HCT116 (cell line): ENCODE measurements at regions not wholly inside any gene's neighbourhood (a gene's known extent, or its start where the extent isn't known, plus 50 kb on each side); places are given as distances from the start of the nearest gene placed in this dataset.

ENCODE experiments used
- ATAC-seq: fragments of 200-7000 bp; cut with Tn5 transposase; 2 replicates; pipeline ENCODE4 v1.9.1; 2020; ENCODE audit warnings: mild to moderate bottlenecking, moderate library complexity
- BruUV-seq: library from RNA; stranded (reverse); fragments of 400-500 nt; replicated peaks from 2 replicates; lab custom pipeline; 2021; lab: Mats Ljungman, UMichigan
- CTCF ChIA-PET: fragments of 300-600 bp; sonication (Branson Sonifier 250); formaldehyde crosslinking; loops from one replicate; lab custom pipeline; 2021; ENCODE audit warnings: antibody characterized with exemption; lab: Charles Lee
- POLR2A ChIA-PET: fragments of 300-600, 350-600 bp; sonication (Branson Sonifier 250); formaldehyde crosslinking; loops from one replicate; lab custom pipeline; 2021; ENCODE audit warnings: antibody characterized with exemption; lab: Charles Lee
- RAD21 ChIA-PET, 2 experiments: fragments of 300-600 bp; sonication (Branson Sonifier 250); formaldehyde crosslinking; loops; one replicate each; lab custom pipeline; 2023; ENCODE audit warnings: low total read pairs in 2 of 2; ENCODE audit not compliant: uncharacterized antibody in 2 of 2, unreplicated experiment in 2 of 2, low non-redundant PET in 1 of 2; lab: Charles Lee
- DNase-seq: peaks from one replicate; pipeline ENCODE4 v3.0.0-alpha.2; 2010; ENCODE audit warnings: low read depth, low spot score
- H2AFZ ChIP-seq: fragments of 200-600 bp; shearing (Covaris generic), sonication (generic); 2 replicates; pipeline ENCODE4 v1.6.1; 2017; ENCODE audit warnings: low read depth, mixed run types, mixed read lengths, antibody characterized with exemption, low read length; ENCODE audit not compliant: poor library complexity, severe bottlenecking
- H3K27ac ChIP-seq: 2 replicates; pipeline ENCODE4 v1.5.1; 2012; ENCODE audit warnings: low read depth, low read length
- H3K27me3 ChIP-seq: fragments of 200-600 bp; sonication (generic); 2 replicates; pipeline ENCODE4 v1.6.1; 2016; ENCODE audit warnings: mixed run types, low read length, mixed read lengths; ENCODE audit not compliant: insufficient read depth
- H3K36me3 ChIP-seq, 2 experiments: fragments of 200-500 bp in 1 of 2; fragments of 200-600 bp in 1 of 2; sonication (Bioruptor generic) in 1 of 2; sonication (generic) in 1 of 2; 2 replicates each; pipeline versions ENCODE4 v1.5.1 to v1.6.1; 2014 to 2016; ENCODE audit warnings: low read length in 2 of 2, inconsistent platforms in 1 of 2, mixed read lengths in 1 of 2, mixed run types in 1 of 2; ENCODE audit not compliant: insufficient read depth in 2 of 2, control insufficient read depth in 1 of 2
- H3K4me1 ChIP-seq, 2 experiments: fragments of 200-600 bp in 1 of 2; sonication (generic) in 1 of 2; 2 replicates each; pipeline versions ENCODE4 v1.5.1 to v1.6.1; 2012 to 2017; ENCODE audit warnings: low read length in 2 of 2, inconsistent platforms in 1 of 2, mild to moderate bottlenecking in 1 of 2, mixed read lengths in 1 of 2, mixed run types in 1 of 2, moderate library complexity in 1 of 2; ENCODE audit not compliant: insufficient read depth in 2 of 2, control insufficient read depth in 1 of 2
- H3K4me2 ChIP-seq: fragments of 200-600 bp; sonication (generic); 2 replicates; pipeline ENCODE4 v1.6.1; 2017; ENCODE audit warnings: mixed run types, low read length, mixed read lengths
- H3K4me3 ChIP-seq, 2 experiments: fragments of 200-600 bp in 1 of 2; sonication (generic) in 1 of 2; replicated peaks in 1 of 2; 2 replicates each; pipeline ENCODE4 v1.5.1; 2011 to 2016; ENCODE audit warnings: low read length in 2 of 2, control low read depth in 1 of 2, low read depth in 1 of 2, mild to moderate bottlenecking in 1 of 2, mixed read lengths in 1 of 2, mixed run types in 1 of 2
- H3K79me2 ChIP-seq: fragments of 200-600 bp; sonication (generic); 2 replicates; pipeline ENCODE4 v1.6.1; 2017; ENCODE audit warnings: mild to moderate bottlenecking, mixed run types, low read length, moderate library complexity, mixed read lengths; ENCODE audit not compliant: insufficient read depth
- H3K9ac ChIP-seq: fragments of 200-600 bp; sonication (generic); 2 replicates; pipeline ENCODE4 v1.6.1; 2016; ENCODE audit warnings: low read length, mixed read lengths
- H3K9me2 ChIP-seq: fragments of 200-600 bp; sonication (generic), shearing (Covaris generic); 2 replicates; pipeline ENCODE4 v1.6.1; 2017; ENCODE audit warnings: mixed run types, mild to moderate bottlenecking, moderate library complexity; ENCODE audit not compliant: insufficient read depth
- H3K9me3 ChIP-seq, 2 experiments: fragments of 200-500 bp in 1 of 2; fragments of 200-600 bp in 1 of 2; sonication (Bioruptor generic) in 1 of 2; sonication (generic) in 1 of 2; 2 replicates each; pipeline ENCODE4 v1.6.1; 2014 to 2017; ENCODE audit warnings: low read length in 2 of 2, mixed read lengths in 2 of 2, inconsistent platforms in 1 of 2, low read depth in 1 of 2, mild to moderate bottlenecking in 1 of 2, mixed run types in 1 of 2, moderate library complexity in 1 of 2; ENCODE audit not compliant: control insufficient read depth in 1 of 2, insufficient read depth in 1 of 2
- H4K20me1 ChIP-seq: fragments of 200-600 bp; sonication (generic), shearing (Covaris generic); 2 replicates; pipeline ENCODE4 v1.6.1; 2017; ENCODE audit warnings: mixed run types, mild to moderate bottlenecking, moderate library complexity; ENCODE audit not compliant: insufficient read depth
- CBX3 ChIP-seq: IDR thresholded peaks from 2 replicates; pipeline ENCODE4 v1.6.1; 2012; ENCODE audit warnings: low read depth
- CEBPB ChIP-seq: IDR thresholded peaks from 2 replicates; pipeline ENCODE4 v1.6.1; 2012; ENCODE audit warnings: low read depth
- POLR2A ChIP-seq: IDR thresholded peaks from 2 replicates; pipeline ENCODE4 v1.7.0; 2011; ENCODE audit warnings: borderline replicate concordance; ENCODE audit not compliant: insufficient read depth, insufficient read length; ENCODE audit errors: extremely low read depth
- POLR2AphosphoS5 ChIP-seq: IDR thresholded peaks from 2 replicates; pipeline ENCODE4 v1.6.1; 2011; ENCODE audit warnings: mild to moderate bottlenecking, low read depth, low read length, moderate library complexity
- SIN3A ChIP-seq: IDR thresholded peaks from 2 replicates; pipeline ENCODE4 v1.6.1; 2012; ENCODE audit warnings: low read depth
- SRF ChIP-seq: IDR thresholded peaks from 2 replicates; pipeline ENCODE4 v1.6.1; 2012; ENCODE audit warnings: low read depth
- TCF7L2 ChIP-seq: IDR thresholded peaks from 2 replicates; pipeline ENCODE4 v1.7.0; 2011; ENCODE audit warnings: borderline replicate concordance, inconsistent platforms; ENCODE audit not compliant: insufficient read depth, insufficient read length; ENCODE audit errors: extremely low read depth
- YY1 ChIP-seq: IDR thresholded peaks from 2 replicates; pipeline ENCODE4 v1.6.1; 2011; ENCODE audit warnings: low read length, low read depth, moderate library complexity, mild to moderate bottlenecking; ENCODE audit not compliant: insufficient replicate concordance; ENCODE audit errors: extremely low read depth
- ZFX ChIP-seq: fragments of 450-650 bp; IDR thresholded peaks from 2 replicates; pipeline ENCODE4 v1.6.1; 2017
- intact Hi-C: fragments of 100-400 bp; cut with micrococcal nuclease; formaldehyde crosslinking; loops from 2 replicates; pipeline ENCODE4 v1.10.0; 2022
- TF ChIP-seq, protein P1 (sequence below): IDR thresholded peaks from 2 replicates; pipeline ENCODE4 v1.6.1; 2012
- TF ChIP-seq, protein P2 (sequence below): IDR thresholded peaks from 2 replicates; pipeline ENCODE4 v1.6.1; 2012; ENCODE audit warnings: low read depth
- TF ChIP-seq, protein P3 (sequence below): IDR thresholded peaks from 2 replicates; pipeline ENCODE4 v1.6.1; 2011; ENCODE audit warnings: mild to moderate bottlenecking, low read length, moderate library complexity; ENCODE audit not compliant: insufficient replicate concordance; ENCODE audit errors: extremely low read depth
- TF ChIP-seq, protein P4 (sequence below), 3 experiments: fragments of 200-600 bp in 1 of 3; sonication (generic) in 1 of 3; IDR thresholded peaks in 2 of 3; conservative IDR thresholded peaks in 1 of 3; 2 replicates each; pipeline ENCODE4 v1.5.1; 2012 to 2017; ENCODE audit warnings: low read depth in 2 of 3, low read length in 2 of 3, antibody characterized with exemption in 1 of 3, borderline replicate concordance in 1 of 3, control low read depth in 1 of 3, mild to moderate bottlenecking in 1 of 3, mixed read lengths in 1 of 3, mixed run types in 1 of 3, moderate library complexity in 1 of 3; ENCODE audit not compliant: insufficient read depth in 1 of 3

DNA sequence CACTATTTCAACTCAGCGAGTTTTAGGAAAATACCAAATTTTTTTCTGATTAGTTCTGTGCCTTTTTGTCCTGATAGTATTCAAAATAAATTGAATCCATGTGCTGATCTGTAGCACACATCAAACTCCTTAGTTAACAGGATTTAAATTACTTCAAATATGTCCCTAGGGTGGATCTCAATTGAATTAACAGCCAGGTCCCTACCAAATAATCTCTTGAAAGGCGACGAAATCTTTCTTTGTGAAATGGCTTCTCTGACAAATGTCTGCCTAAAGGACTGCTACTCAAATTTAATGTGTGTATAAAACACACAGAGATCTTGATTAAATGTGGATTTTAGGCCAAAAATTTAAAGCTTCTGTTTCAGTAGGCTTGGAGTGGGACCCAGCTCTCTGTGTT is 989.6 kb upstream of the KCND2 start (continued):
- TF ChIP-seq YY1: no peak
- TF ChIP-seq, protein P1, sequence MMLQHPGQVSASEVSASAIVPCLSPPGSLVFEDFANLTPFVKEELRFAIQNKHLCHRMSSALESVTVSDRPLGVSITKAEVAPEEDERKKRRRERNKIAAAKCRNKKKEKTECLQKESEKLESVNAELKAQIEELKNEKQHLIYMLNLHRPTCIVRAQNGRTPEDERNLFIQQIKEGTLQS: no peak
- TF ChIP-seq, protein P2, sequence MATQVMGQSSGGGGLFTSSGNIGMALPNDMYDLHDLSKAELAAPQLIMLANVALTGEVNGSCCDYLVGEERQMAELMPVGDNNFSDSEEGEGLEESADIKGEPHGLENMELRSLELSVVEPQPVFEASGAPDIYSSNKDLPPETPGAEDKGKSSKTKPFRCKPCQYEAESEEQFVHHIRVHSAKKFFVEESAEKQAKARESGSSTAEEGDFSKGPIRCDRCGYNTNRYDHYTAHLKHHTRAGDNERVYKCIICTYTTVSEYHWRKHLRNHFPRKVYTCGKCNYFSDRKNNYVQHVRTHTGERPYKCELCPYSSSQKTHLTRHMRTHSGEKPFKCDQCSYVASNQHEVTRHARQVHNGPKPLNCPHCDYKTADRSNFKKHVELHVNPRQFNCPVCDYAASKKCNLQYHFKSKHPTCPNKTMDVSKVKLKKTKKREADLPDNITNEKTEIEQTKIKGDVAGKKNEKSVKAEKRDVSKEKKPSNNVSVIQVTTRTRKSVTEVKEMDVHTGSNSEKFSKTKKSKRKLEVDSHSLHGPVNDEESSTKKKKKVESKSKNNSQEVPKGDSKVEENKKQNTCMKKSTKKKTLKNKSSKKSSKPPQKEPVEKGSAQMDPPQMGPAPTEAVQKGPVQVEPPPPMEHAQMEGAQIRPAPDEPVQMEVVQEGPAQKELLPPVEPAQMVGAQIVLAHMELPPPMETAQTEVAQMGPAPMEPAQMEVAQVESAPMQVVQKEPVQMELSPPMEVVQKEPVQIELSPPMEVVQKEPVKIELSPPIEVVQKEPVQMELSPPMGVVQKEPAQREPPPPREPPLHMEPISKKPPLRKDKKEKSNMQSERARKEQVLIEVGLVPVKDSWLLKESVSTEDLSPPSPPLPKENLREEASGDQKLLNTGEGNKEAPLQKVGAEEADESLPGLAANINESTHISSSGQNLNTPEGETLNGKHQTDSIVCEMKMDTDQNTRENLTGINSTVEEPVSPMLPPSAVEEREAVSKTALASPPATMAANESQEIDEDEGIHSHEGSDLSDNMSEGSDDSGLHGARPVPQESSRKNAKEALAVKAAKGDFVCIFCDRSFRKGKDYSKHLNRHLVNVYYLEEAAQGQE: no peak
- TF ChIP-seq, protein P3, sequence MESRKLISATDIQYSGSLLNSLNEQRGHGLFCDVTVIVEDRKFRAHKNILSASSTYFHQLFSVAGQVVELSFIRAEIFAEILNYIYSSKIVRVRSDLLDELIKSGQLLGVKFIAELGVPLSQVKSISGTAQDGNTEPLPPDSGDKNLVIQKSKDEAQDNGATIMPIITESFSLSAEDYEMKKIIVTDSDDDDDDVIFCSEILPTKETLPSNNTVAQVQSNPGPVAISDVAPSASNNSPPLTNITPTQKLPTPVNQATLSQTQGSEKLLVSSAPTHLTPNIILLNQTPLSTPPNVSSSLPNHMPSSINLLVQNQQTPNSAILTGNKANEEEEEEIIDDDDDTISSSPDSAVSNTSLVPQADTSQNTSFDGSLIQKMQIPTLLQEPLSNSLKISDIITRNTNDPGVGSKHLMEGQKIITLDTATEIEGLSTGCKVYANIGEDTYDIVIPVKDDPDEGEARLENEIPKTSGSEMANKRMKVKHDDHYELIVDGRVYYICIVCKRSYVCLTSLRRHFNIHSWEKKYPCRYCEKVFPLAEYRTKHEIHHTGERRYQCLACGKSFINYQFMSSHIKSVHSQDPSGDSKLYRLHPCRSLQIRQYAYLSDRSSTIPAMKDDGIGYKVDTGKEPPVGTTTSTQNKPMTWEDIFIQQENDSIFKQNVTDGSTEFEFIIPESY: no peak

DNA sequence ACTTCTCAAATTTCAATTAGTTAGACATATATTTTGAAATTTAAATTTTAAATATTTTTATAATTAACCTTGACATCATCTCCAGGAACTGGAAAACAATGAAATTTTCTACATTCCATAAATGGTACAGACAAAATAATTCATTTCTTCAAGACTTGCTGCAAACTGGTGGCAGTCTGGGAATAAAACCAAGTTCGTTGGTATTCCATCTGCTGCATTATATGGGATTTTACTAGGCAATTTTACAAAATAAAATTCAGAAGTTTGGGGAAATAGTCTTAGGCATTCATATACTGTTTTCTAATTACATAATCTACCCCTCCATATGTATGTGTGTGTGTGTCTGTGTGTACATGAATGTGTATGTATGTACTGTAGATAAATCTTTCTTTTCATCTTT is 984.6 kb upstream of the KCND2 start:
- Histone ChIP-seq H3K4me3 (no peak overlapping the region), H3K9me3 (no peaks in the 10 kb centered on the region), H3K9me2 (no peaks in the 10 kb centered on the region), H3K4me1 (no peaks in the 10 kb centered on the region), H4K20me1 (no peaks in the 10 kb centered on the region), H3K4me2 (no peak overlapping the region), H3K79me2 (no peaks in the 10 kb centered on the region), H3K9ac (no peak overlapping the region), H3K36me3 (no peaks in the 10 kb centered on the region), H3K27me3 (no peaks in the 10 kb centered on the region), H3K27ac (no peak overlapping the region), H2AFZ (no peak overlapping the region)
- no peak for ATAC-seq
- BruUV-seq: no TSS peak
- DNase-seq: no peak
- intact Hi-C loops: no loop called here
- ChIA-PET POLR2A (no interaction called here), RAD21 (no interaction called here), CTCF (no interaction called here)
- TF ChIP-seq POLR2A: no peak
- TF ChIP-seq TCF7L2: no peak
- TF ChIP-seq CEBPB: no peak
- TF ChIP-seq POLR2AphosphoS5: no peak
- TF ChIP-seq YY1: no peak
- TF ChIP-seq, protein P4, sequence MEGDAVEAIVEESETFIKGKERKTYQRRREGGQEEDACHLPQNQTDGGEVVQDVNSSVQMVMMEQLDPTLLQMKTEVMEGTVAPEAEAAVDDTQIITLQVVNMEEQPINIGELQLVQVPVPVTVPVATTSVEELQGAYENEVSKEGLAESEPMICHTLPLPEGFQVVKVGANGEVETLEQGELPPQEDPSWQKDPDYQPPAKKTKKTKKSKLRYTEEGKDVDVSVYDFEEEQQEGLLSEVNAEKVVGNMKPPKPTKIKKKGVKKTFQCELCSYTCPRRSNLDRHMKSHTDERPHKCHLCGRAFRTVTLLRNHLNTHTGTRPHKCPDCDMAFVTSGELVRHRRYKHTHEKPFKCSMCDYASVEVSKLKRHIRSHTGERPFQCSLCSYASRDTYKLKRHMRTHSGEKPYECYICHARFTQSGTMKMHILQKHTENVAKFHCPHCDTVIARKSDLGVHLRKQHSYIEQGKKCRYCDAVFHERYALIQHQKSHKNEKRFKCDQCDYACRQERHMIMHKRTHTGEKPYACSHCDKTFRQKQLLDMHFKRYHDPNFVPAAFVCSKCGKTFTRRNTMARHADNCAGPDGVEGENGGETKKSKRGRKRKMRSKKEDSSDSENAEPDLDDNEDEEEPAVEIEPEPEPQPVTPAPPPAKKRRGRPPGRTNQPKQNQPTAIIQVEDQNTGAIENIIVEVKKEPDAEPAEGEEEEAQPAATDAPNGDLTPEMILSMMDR (IDR thresholded peaks at IDR 0.05 in 2 of 3, conservative IDR thresholded peaks at IDR 0.05 in 1 of 3; ENCODE audit: borderline replicate concordance in 1 of 3, insufficient read depth in 1 of 3, low read depth in 2 of 3, low read length in 2 of 3): no peak
- no peak for TF ChIP-seq CBX3
- no peak for TF ChIP-seq SIN3A
- no peak for TF ChIP-seq ZFX
- TF ChIP-seq SRF: no peak
- TF ChIP-seq, protein P1: no peak
